ENCODE measurements at regions not wholly inside any gene's neighbourhood (a gene's known extent, or its start where the extent isn't known, plus 50 kb on each side); places are given as distances from the start of the nearest gene placed in this dataset.

DNA sequence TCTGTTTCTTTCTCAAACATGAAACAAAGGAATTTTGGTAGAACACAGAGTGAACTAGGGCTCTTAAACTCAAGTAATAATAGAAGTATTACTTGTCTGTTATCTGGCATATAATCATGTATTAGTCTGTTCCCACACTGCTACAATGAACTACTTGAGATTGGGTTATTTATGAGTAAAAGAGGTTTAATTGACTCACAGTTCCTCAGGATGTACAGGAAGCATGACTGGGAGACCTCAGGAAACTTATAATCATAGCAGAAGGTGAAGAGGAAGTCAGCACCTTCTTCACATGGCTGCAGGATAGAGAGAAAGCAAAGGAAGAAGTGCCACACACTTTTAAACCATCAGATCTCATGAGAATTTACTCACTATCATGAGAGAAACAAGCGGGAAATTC is 273.4 kb downstream of the ETS1 start:
- Histone ChIP-seq H3K9me3 (no peaks in the 10 kb centered on the region), H3K27ac (no peak overlapping the region), H3K4me1 (no peaks in the 10 kb centered on the region), H3K27me3 (no peaks in the 10 kb centered on the region), H3K4me3 (no peak overlapping the region), H3K36me3 (no peaks in the 10 kb centered on the region)
- no peak for DNase-seq
- intact Hi-C loops (cut with DNase I; ENCODE audit: low total_unique reads) = no loop called here
- TF ChIP-seq CTCF (IDR thresholded peaks at IDR 0.05) (no peak), POLR2A (IDR thresholded peaks at IDR 0.05) (no peak)

- DNase-seq = no peak
- no peak overlapping the region for H3K4me3 ChIP-seq
- no peaks in the 10 kb centered on the region for H3K4me1 ChIP-seq
- no peaks in the 10 kb centered on the region for H3K9me3 ChIP-seq
- no peaks in the 10 kb centered on the region for H3K36me3 ChIP-seq
- H3K27ac ChIP-seq = no peak overlapping the region
- no peak for TF ChIP-seq POLR2A (IDR thresholded peaks at IDR 0.05)
- TF ChIP-seq CTCF (IDR thresholded peaks at IDR 0.05) = no peak
- H3K27me3 ChIP-seq = no peaks in the 10 kb centered on the region
- intact Hi-C loops (cut with DNase I; ENCODE audit: low total_unique reads) = no loop called here
Observed at GRCh38 chr11:128311742-128312719, 275.3 kb downstream of the ETS1 start.

GRCh38 chr11:128310676-128311445 is 276.5 kb downstream of the ETS1 start:
- Histone ChIP-seq H3K27me3 (no peaks in the 10 kb centered on the region), H3K9me3 (no peaks in the 10 kb centered on the region), H3K4me3 (no peak overlapping the region), H3K27ac (no peak overlapping the region), H3K36me3 (no peaks in the 10 kb centered on the region), H3K4me1 (no peaks in the 10 kb centered on the region)
- intact Hi-C loops (cut with DNase I; ENCODE audit: low total_unique reads) = no loop called here
- TF ChIP-seq POLR2A (IDR thresholded peaks at IDR 0.05) (no peak), CTCF (IDR thresholded peaks at IDR 0.05) (no peak)
- DNase-seq = no peak

DNA sequence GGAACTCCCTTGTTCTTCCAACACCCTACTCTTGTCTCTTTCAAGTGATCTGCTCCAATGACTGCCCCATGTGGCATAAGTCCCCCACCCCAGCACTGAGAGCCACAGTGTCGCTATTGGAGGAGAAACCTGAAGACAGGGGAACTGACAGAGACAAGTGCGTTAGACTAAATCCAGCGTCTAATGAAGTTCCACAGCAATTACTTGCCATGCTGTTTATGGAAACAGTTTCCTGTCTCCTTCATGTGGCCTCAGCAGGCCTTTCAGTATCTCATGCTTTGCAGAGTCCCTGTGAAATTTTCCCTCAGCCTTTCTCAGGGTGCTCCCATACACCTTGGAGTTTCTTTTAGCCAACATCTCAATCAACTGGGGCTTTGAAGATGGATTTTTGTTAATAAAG is 277.4 kb downstream of the ETS1 start:
- H3K4me3 ChIP-seq = no peak overlapping the region
- no peaks in the 10 kb centered on the region for H3K4me1 ChIP-seq
- intact Hi-C loops (cut with DNase I; ENCODE audit: low total_unique reads) = no loop called here
- no peak for DNase-seq
- H3K36me3 ChIP-seq = no peaks in the 10 kb centered on the region
- H3K27ac ChIP-seq = no peak overlapping the region
- H3K9me3 ChIP-seq = no peaks in the 10 kb centered on the region
- TF ChIP-seq POLR2A (IDR thresholded peaks at IDR 0.05) (no peak), CTCF (IDR thresholded peaks at IDR 0.05) (no peak)
- H3K27me3 ChIP-seq = no peaks in the 10 kb centered on the region

GRCh38 chr11:128308794-128309193 is 278.6 kb downstream of the ETS1 start:
- Histone ChIP-seq H3K27me3 (no peaks in the 10 kb centered on the region), H3K4me1 (no peaks in the 10 kb centered on the region), H3K36me3 (no peaks in the 10 kb centered on the region), H3K27ac (no peak overlapping the region), H3K4me3 (no peak overlapping the region), H3K9me3 (no peaks in the 10 kb centered on the region)
- TF ChIP-seq CTCF (IDR thresholded peaks at IDR 0.05) (no peak), POLR2A (IDR thresholded peaks at IDR 0.05) (no peak)
- intact Hi-C loops (cut with DNase I; ENCODE audit: low total_unique reads) = no loop called here
- DNase-seq = no peak

Measured in uterus (tissue), 3 donors.